Ovary (tissue), 3 donors: ENCODE measurements at regions not wholly inside any gene's neighbourhood (a gene's known extent, or its start where the extent isn't known, plus 50 kb on each side); places are given as distances from the start of the nearest gene placed in this dataset.

ENCODE experiments used
- EP300 ChIP-seq: sonication (generic); formaldehyde crosslinking; IDR thresholded peaks from one replicate; pipeline ENCODE4 v1.6.1; 2017; ENCODE audit warnings: antibody characterized with exemption
- POLR2A ChIP-seq: fragments of 450-650 bp; IDR thresholded peaks from one replicate; pipeline ENCODE4 v1.6.1; 2017; ENCODE audit warnings: antibody characterized with exemption, mild to moderate bottlenecking, moderate library complexity
- TF ChIP-seq, protein P1 (sequence below), 3 donors: fragments of 450-650 bp in 2 of 3; fragments of 200-600 bp in 1 of 3; IDR thresholded peaks; one replicate each; pipeline versions ENCODE4 v1.5.1 to v1.8.0; 2016 to 2022; ENCODE audit warnings: antibody characterized with exemption in 3 of 3, mild to moderate bottlenecking in 1 of 3
- donor health status: DM: no; HTN: no; CAD: no.

DNA sequence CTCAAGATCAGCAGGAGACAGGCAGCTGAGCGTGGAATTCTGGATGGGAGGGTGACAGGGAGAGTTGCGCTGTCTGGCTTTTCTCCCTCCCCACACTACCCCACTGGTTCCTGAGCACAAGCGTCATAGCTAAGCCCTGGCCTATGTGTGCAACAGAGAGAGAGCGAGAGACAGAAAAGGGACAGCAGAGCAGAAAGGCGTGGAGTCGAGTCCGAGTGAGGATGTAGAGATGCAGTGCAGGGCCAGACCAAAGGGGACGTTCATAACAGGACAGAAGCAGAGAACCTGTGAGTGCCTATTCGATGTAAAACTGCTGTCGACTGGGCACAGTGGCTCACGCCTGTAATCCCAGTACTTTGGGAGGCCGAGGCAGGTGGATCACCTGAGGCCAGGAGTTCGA is 94.0 kb upstream of the TMEM45B start:
- TF ChIP-seq, protein P1, sequence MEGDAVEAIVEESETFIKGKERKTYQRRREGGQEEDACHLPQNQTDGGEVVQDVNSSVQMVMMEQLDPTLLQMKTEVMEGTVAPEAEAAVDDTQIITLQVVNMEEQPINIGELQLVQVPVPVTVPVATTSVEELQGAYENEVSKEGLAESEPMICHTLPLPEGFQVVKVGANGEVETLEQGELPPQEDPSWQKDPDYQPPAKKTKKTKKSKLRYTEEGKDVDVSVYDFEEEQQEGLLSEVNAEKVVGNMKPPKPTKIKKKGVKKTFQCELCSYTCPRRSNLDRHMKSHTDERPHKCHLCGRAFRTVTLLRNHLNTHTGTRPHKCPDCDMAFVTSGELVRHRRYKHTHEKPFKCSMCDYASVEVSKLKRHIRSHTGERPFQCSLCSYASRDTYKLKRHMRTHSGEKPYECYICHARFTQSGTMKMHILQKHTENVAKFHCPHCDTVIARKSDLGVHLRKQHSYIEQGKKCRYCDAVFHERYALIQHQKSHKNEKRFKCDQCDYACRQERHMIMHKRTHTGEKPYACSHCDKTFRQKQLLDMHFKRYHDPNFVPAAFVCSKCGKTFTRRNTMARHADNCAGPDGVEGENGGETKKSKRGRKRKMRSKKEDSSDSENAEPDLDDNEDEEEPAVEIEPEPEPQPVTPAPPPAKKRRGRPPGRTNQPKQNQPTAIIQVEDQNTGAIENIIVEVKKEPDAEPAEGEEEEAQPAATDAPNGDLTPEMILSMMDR (IDR thresholded peaks at IDR 0.05), result no peak
- TF ChIP-seq POLR2A (no peak), EP300 (no peak)
